ENCODE measurements at regions not wholly inside any gene's neighbourhood (a gene's known extent, or its start where the extent isn't known, plus 50 kb on each side); places are given as distances from the start of the nearest gene placed in this dataset.
A peak's percentile ranks its signal among the peaks of the same experiment; 100 is the strongest.

DNA sequence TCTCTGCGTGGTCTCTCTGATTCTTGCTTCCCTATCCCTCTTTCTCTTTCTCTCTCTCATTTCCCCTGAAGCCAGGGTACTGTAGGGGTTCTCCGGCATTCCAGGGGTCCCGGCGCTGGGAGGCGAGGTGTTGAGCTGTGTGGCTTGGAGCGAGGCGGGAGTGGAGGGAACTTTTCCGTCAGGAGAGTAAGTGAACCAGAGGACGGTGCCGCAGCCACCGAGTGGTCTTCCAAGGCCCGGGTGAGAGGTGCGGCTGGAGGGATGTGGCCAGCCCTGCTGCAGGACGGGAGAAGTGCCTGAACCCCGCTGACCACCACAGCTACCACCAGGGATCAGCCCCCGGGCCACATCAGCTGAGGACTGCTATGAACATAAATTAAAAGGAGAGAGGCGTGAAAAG lies 68.2 kb upstream of the FAM181A start:
- DNase-seq (ENCODE audit: low read depth in 1 of 2, low spot score in 1 of 2) (no peak), FAIRE-seq (no peak), ATAC-seq (no peak)
- TF ChIP-seq EHMT2 (IDR thresholded peaks at IDR 0.05; ENCODE audit: low read depth) (no peak), EHF (CRISPR knock-in tag; IDR thresholded peaks at IDR 0.05) (no peak), HEYL (CRISPR knock-in tag; IDR thresholded peaks at IDR 0.05) (no peak), SMC3 (IDR thresholded peaks at IDR 0.05) (no peak), ATOH8 (CRISPR knock-in tag; IDR thresholded peaks at IDR 0.05; ENCODE audit: low read depth) (no peak), FOXS1 (CRISPR knock-in tag; IDR thresholded peaks at IDR 0.05) (no peak), GATA3 (IDR thresholded peaks at IDR 0.05; ENCODE audit: borderline replicate concordance) (no peak), ZC3H11A (IDR thresholded peaks at IDR 0.05) (no peak), POLR2A (IDR thresholded peaks at IDR 0.05; ENCODE audit: low read length) (no peak), RFX5 (IDR thresholded peaks at IDR 0.05) (no peak), MAFK (IDR thresholded peaks at IDR 0.05; ENCODE audit: partially characterized antibody) (no peak), CBX2 (IDR thresholded peaks at IDR 0.05; ENCODE audit: borderline replicate concordance, low read depth) (no peak), ZSCAN20 (CRISPR knock-in tag; IDR thresholded peaks at IDR 0.05) (no peak), HOXA7 (CRISPR knock-in tag; IDR thresholded peaks at IDR 0.05) (no peak), TP53 (CRISPR knock-in tag; IDR thresholded peaks at IDR 0.05) (no peak)
- TF ChIP-seq, protein P1, sequence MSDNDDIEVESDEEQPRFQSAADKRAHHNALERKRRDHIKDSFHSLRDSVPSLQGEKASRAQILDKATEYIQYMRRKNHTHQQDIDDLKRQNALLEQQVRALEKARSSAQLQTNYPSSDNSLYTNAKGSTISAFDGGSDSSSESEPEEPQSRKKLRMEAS (IDR thresholded peaks at IDR 0.05): no peak
- TF ChIP-seq, protein P2, sequence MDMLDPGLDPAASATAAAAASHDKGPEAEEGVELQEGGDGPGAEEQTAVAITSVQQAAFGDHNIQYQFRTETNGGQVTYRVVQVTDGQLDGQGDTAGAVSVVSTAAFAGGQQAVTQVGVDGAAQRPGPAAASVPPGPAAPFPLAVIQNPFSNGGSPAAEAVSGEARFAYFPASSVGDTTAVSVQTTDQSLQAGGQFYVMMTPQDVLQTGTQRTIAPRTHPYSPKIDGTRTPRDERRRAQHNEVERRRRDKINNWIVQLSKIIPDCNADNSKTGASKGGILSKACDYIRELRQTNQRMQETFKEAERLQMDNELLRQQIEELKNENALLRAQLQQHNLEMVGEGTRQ (IDR thresholded peaks at IDR 0.05): no peak
- TF ChIP-seq, protein P3, sequence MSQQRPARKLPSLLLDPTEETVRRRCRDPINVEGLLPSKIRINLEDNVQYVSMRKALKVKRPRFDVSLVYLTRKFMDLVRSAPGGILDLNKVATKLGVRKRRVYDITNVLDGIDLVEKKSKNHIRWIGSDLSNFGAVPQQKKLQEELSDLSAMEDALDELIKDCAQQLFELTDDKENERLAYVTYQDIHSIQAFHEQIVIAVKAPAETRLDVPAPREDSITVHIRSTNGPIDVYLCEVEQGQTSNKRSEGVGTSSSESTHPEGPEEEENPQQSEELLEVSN (IDR thresholded peaks at IDR 0.05; ENCODE audit: borderline replicate concordance, low read depth): no peak
- 26% methylated on average over 17 of the region's 17 CpGs for WGBS (ENCODE audit: missing lambda C conversion rate)
- no peak overlapping the region for H3K4me2 ChIP-seq
- POLR2A ChIA-PET: no interaction called here
- CTCF ChIA-PET: no interaction called here
- no peaks in the 10 kb centered on the region; the same call in 2 of the 3 replicates for H3K9me3 ChIP-seq
- H3K4me1 ChIP-seq: no peaks in the 10 kb centered on the region
- no peak overlapping the region for H3K27ac ChIP-seq
- H3K4me3 ChIP-seq: no peak overlapping the region

DNA sequence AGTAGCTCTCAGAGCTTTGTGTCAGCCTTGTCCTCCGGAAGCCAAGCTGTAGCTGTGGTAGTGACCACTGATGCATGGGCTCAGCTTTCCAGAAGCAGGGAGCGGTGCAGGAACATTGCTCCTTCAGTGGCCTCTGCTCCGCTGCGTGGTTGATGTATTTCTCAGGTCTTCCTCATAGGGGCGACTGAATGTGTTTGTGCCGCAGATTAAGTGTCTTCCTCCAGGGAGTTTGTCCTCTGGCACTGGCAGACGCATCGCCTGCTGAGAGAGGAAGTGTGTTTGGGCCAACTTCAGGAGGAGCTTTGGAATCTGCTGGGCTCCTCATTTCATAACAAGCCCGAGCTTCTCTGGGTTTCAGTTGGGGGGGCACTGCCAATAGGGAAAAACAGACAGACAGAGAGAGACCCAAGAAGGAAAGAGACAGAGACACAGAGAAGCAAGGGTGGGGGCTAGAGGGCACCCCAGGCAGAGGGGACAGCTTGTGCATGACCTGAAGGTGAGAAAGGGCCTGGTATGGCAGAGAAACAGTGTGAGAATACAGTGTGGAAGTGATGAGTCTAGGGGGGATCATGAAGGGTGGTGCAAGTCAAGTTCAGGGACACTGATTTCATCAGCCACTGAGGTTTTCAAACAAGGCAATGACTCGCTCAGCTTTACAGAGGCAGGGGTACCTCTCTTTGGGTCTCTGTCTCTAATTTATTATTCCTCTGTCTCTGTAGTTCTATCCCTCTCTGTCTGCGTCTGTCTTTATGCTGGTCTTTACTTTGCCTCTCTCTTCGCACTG lies 69.4 kb upstream of the PRIMA1 start:
- WGBS (ENCODE audit: missing lambda C conversion rate): 20% methylated on average over 12 of the region's 12 CpGs
- Histone ChIP-seq H3K9me3 (no peaks in the 10 kb centered on the region), H3K4me2 (no peak overlapping the region), H3K27ac (no peak overlapping the region), H3K4me3 (no peak overlapping the region), H3K4me1 (no peaks in the 10 kb centered on the region)
- DNase-seq (ENCODE audit: low read depth in 1 of 2, low spot score in 1 of 2) (no peak), ATAC-seq (peak in 1 of 2 experiments; percentile 48; a peak in 3 of 6 replicates), FAIRE-seq (no peak)
- ChIA-PET CTCF (interaction anchor here (0.9 kb wide), 1 partner anchor 41 kb away, joined by 3 read pairs; no protein-coding TSS in a partner anchor), POLR2A (no interaction called here)
- TF ChIP-seq CBX2 (IDR thresholded peaks at IDR 0.05; ENCODE audit: borderline replicate concordance, low read depth) (no peak), ZC3H11A (IDR thresholded peaks at IDR 0.05) (no peak), ELK1 (IDR thresholded peaks at IDR 0.05; ENCODE audit: low read depth, low read length) (no peak), CHD4 (IDR thresholded peaks at IDR 0.05; ENCODE audit: borderline replicate concordance) (no peak), RNF2 (IDR thresholded peaks at IDR 0.05; ENCODE audit: borderline replicate concordance, low read depth) (no peak), EHF (CRISPR knock-in tag; IDR thresholded peaks at IDR 0.05) (no peak), PBX3 (IDR thresholded peaks at IDR 0.05) (no peak), TFCP2L1 (CRISPR knock-in tag; IDR thresholded peaks at IDR 0.05) (no peak), POLR2AphosphoS2 (conservative IDR thresholded peaks at IDR 0.05; ENCODE audit: low read length) (no peak)
- TF ChIP-seq, protein P1 (IDR thresholded peaks at IDR 0.05): no peak

All from A549 (cell line).